Neuronal stem cell (in vitro differentiated cells): ENCODE measurements at regions not wholly inside any gene's neighbourhood (a gene's known extent, or its start where the extent isn't known, plus 50 kb on each side); places are given as distances from the start of the nearest gene placed in this dataset.

ENCODE experiments used
- DNase-seq: peaks from one replicate; pipeline ENCODE4 v3.0.0-alpha.2; 2013; ENCODE audit warnings: low spot score
- H2AFZ ChIP-seq: one replicate; pipeline ENCODE4 v1.6.1; 2013; ENCODE audit warnings: mild to moderate bottlenecking, low read length, inconsistent platforms
- H2AK5ac ChIP-seq: 2 replicates; pipeline ENCODE4 v1.6.1; 2013; ENCODE audit warnings: low read depth, mild to moderate bottlenecking, inconsistent platforms, low read length, moderate library complexity, mixed read lengths
- H2BK120ac ChIP-seq: 2 replicates; pipeline ENCODE4 v1.6.1; 2013; ENCODE audit warnings: low read depth, mild to moderate bottlenecking, inconsistent platforms, low read length, moderate library complexity, mixed read lengths
- H2BK12ac ChIP-seq: one replicate; pipeline ENCODE4 v1.6.1; 2013; ENCODE audit warnings: low read length, inconsistent platforms
- H2BK15ac ChIP-seq: 2 replicates; pipeline ENCODE4 v1.6.1; 2013; ENCODE audit warnings: mild to moderate bottlenecking, low read length, inconsistent platforms, mixed read lengths
- H2BK5ac ChIP-seq: one replicate; pipeline ENCODE4 v1.6.1; 2013; ENCODE audit warnings: inconsistent platforms, mild to moderate bottlenecking, low read length, moderate library complexity
- H3K14ac ChIP-seq: one replicate; pipeline ENCODE4 v1.6.1; 2013; ENCODE audit warnings: low read length, inconsistent platforms
- H3K18ac ChIP-seq: 2 replicates; pipeline ENCODE4 v1.6.1; 2013; ENCODE audit warnings: low read length, inconsistent platforms
- H3K23ac ChIP-seq: 2 replicates; pipeline ENCODE4 v1.6.1; 2013; ENCODE audit warnings: low read depth, mild to moderate bottlenecking, mixed read lengths, low read length, inconsistent platforms; ENCODE audit not compliant: poor library complexity
- H3K27ac ChIP-seq: replicated peaks from 3 replicates; pipeline ENCODE4 v1.5.1; 2013; ENCODE audit warnings: low read length, inconsistent platforms
- H3K27me3 ChIP-seq, 3 experiments: 2 replicates each; pipeline ENCODE4 v1.6.1; 2013; ENCODE audit warnings: low read length in 3 of 3, mild to moderate bottlenecking in 2 of 3, inconsistent platforms in 1 of 3, low read depth in 1 of 3, mixed read lengths in 1 of 3, moderate library complexity in 1 of 3; ENCODE audit not compliant: control insufficient read depth in 3 of 3, insufficient read depth in 3 of 3
- H3K36me3 ChIP-seq, 2 donors: replicated peaks in 1 of 2; 2 replicates each; pipeline ENCODE4 v1.6.1; 2013; ENCODE audit warnings: low read length in 2 of 2; ENCODE audit not compliant: control insufficient read depth in 2 of 2, insufficient read depth in 2 of 2
- H3K4ac ChIP-seq: 2 replicates; pipeline ENCODE4 v1.6.1; 2013; ENCODE audit warnings: inconsistent platforms, mild to moderate bottlenecking, low read length, moderate library complexity
- H3K4me1 ChIP-seq, 2 donors: 1 replicate in 1 of 2; 2 replicates in 1 of 2; pipeline ENCODE4 v1.6.1; 2013; ENCODE audit warnings: low read length in 2 of 2, low read depth in 1 of 2; ENCODE audit not compliant: control insufficient read depth in 2 of 2, insufficient read depth in 1 of 2
- H3K4me2 ChIP-seq: one replicate; pipeline ENCODE4 v1.6.1; 2013; ENCODE audit warnings: mild to moderate bottlenecking, low read length, inconsistent platforms; ENCODE audit not compliant: insufficient read depth, poor library complexity, severe bottlenecking
- H3K4me3 ChIP-seq, 2 donors: 2 replicates each; pipeline ENCODE4 v1.5.1; 2013; ENCODE audit warnings: low read length in 2 of 2, mild to moderate bottlenecking in 2 of 2, inconsistent platforms in 1 of 2, moderate library complexity in 1 of 2
- H3K79me1 ChIP-seq: one replicate; pipeline ENCODE4 v1.6.1; 2013; ENCODE audit warnings: low read depth, mild to moderate bottlenecking, inconsistent platforms, low read length, moderate library complexity
- H3K9ac ChIP-seq: one replicate; pipeline ENCODE4 v1.6.1; 2013; ENCODE audit warnings: mild to moderate bottlenecking, low read depth, low read length, inconsistent platforms; ENCODE audit not compliant: poor library complexity
- H3K9me3 ChIP-seq, 2 donors: replicated peaks in 1 of 2; 2 replicates each; pipeline versions ENCODE3 to v1.6.1; 2013; ENCODE audit warnings: low read length in 2 of 2, mild to moderate bottlenecking in 2 of 2, inconsistent platforms in 1 of 2, low read depth in 1 of 2, mixed read lengths in 1 of 2, moderate library complexity in 1 of 2; ENCODE audit not compliant: control insufficient read depth in 2 of 2, insufficient read depth in 1 of 2
- H4K8ac ChIP-seq: one replicate; pipeline ENCODE4 v1.6.1; 2013; ENCODE audit warnings: low read depth, mild to moderate bottlenecking, inconsistent platforms, low read length, moderate library complexity
- H4K91ac ChIP-seq: one replicate; pipeline ENCODE4 v1.6.1; 2013; ENCODE audit warnings: low read length, low read depth, mild to moderate bottlenecking, inconsistent platforms; ENCODE audit not compliant: poor library complexity
- WGBS, 2 donors: extraction: QIAGEN DNeasy Blood & Tissue Kit; methylation state at CpG; one replicate each; pipeline ENCODE4 v1.1.7; 2013; ENCODE audit warnings: missing lambda C conversion rate in 2 of 2, mixed read lengths in 1 of 2; ENCODE audit not compliant: insufficient read length in 2 of 2, insufficient replicate concordance in 1 of 2; ENCODE audit errors: extremely low coverage in 2 of 2; 5-methylcytosine and 5-hydroxymethylcytosine counted together

GRCh38 chr5:88487066-88487465 lies 218.4 kb upstream of the TMEM161B start:
- Histone ChIP-seq H4K8ac (no peak overlapping the region), H2BK15ac (no peak overlapping the region), H4K91ac (no peak overlapping the region), H3K18ac (no peak overlapping the region), H2BK5ac (no peak overlapping the region), H2BK12ac (no peak overlapping the region), H3K9ac (no peak overlapping the region), H3K27ac (peak overlapping the region; percentile 66), H2BK120ac (no peak overlapping the region), H2AK5ac (no peak overlapping the region), H3K4ac (no peak overlapping the region), H3K14ac (no peak overlapping the region), H3K23ac (no peak overlapping the region), H3K4me2 (no peak overlapping the region), H3K4me1 (peaks cover 17 to 39% of the 10 kb centered on the region in 2 donors), H3K27me3 (no peaks in the 10 kb centered on the region), H3K36me3 (no peaks in the 10 kb centered on the region), H3K79me1 (no peaks in the 10 kb centered on the region), H2AFZ (peak overlapping the region; percentile 14), H3K9me3 (no peaks in the 10 kb centered on the region), H3K4me3 (no peak overlapping the region)
- DNase-seq = no peak
- no CpG with 5 or more reads among the region's 4 CpGs for WGBS, 2 donors

DNA sequence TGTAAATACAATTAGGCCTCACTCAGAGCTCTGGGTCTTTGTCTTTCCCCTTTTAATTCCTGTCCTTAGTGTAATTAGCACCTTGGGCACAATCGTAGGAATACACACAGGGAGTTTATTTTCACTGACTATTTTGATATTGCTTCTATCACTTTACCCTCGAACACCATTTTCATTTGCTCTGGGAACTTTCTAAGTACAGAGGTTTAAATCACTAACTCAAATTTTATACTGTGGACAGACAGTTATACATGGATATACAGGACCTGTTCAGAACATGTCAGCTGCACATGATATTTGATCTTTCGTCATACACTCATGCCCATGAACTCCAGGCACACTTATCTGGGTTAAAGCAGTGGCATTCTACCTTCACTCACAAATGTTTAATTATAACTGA lies 217.8 kb upstream of the TMEM161B start:
- H3K27ac ChIP-seq = peak overlapping the region; percentile 16
- no peak overlapping the region for H2AK5ac ChIP-seq
- no peak overlapping the region for H3K23ac ChIP-seq
- H3K14ac ChIP-seq = no peak overlapping the region
- no peak overlapping the region for H2BK12ac ChIP-seq
- WGBS, 2 donors = no CpG with 5 or more reads among the region's 3 CpGs
- no peak overlapping the region for H4K91ac ChIP-seq
- peaks cover 15 to 40% of the 10 kb centered on the region in 2 donors for H3K4me1 ChIP-seq
- H3K4me3 ChIP-seq = no peak overlapping the region
- no peaks in the 10 kb centered on the region for H3K27me3 ChIP-seq
- no peak overlapping the region for H4K8ac ChIP-seq
- H3K9ac ChIP-seq = no peak overlapping the region
- no peaks in the 10 kb centered on the region for H3K36me3 ChIP-seq
- H3K18ac ChIP-seq = no peak overlapping the region
- no peak for DNase-seq
- no peaks in the 10 kb centered on the region for H3K79me1 ChIP-seq
- H2BK120ac ChIP-seq = no peak overlapping the region
- H2BK15ac ChIP-seq = no peak overlapping the region
- no peak overlapping the region for H3K4ac ChIP-seq
- no peak overlapping the region for H3K4me2 ChIP-seq
- H2AFZ ChIP-seq = peak overlapping the region; percentile 14
- H3K9me3 ChIP-seq = no peaks in the 10 kb centered on the region
- no peak overlapping the region for H2BK5ac ChIP-seq

DNA sequence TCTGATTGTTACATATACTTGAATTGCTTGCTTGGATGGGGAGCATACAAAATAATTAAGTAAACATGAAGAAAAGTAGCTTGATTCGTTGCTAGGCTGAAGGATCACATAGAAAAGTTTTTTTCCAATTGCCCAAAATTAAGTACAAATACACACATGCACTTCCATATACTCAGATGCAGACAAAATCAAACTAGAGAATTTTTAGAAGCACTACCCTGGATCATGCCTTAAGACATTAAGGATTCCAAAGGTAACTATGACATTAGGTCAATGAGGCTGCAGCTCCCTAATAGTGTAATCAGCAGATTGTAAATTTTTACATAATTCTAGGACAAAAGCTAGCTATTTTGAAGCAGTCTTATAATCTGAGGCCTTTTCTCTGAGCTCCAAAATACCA lies 216.9 kb upstream of the TMEM161B start:
- Histone ChIP-seq H2BK15ac (no peak overlapping the region), H3K9me3 (no peaks in the 10 kb centered on the region), H2AFZ (no peak overlapping the region), H3K18ac (no peak overlapping the region), H3K79me1 (no peaks in the 10 kb centered on the region), H2BK12ac (no peak overlapping the region), H3K27ac (no peak overlapping the region), H3K23ac (no peak overlapping the region), H3K4me2 (no peak overlapping the region), H3K4me3 (no peak overlapping the region), H2AK5ac (no peak overlapping the region), H4K91ac (no peak overlapping the region), H3K4me1 (peaks cover 15 to 44% of the 10 kb centered on the region in 2 donors), H3K9ac (no peak overlapping the region), H2BK120ac (no peak overlapping the region), H3K4ac (no peak overlapping the region), H4K8ac (no peak overlapping the region), H2BK5ac (no peak overlapping the region), H3K36me3 (no peaks in the 10 kb centered on the region), H3K14ac (no peak overlapping the region), H3K27me3 (no peaks in the 10 kb centered on the region)
- no peak for DNase-seq
- no CpG with 5 or more reads among the region's 1 CpG for WGBS, 2 donors

- H3K4ac ChIP-seq = no peak overlapping the region
- no peak overlapping the region for H3K18ac ChIP-seq
- no peak overlapping the region for H3K4me3 ChIP-seq
- no peak overlapping the region for H3K23ac ChIP-seq
- no peak overlapping the region for H2BK12ac ChIP-seq
- no peak overlapping the region for H4K8ac ChIP-seq
- no peak overlapping the region for H2AK5ac ChIP-seq
- no peaks in the 10 kb centered on the region for H3K79me1 ChIP-seq
- H3K4me2 ChIP-seq = no peak overlapping the region
- no peaks in the 10 kb centered on the region for H3K27me3 ChIP-seq
- no peak overlapping the region for H3K9ac ChIP-seq
- peak overlapping the region; percentile 54 for H2AFZ ChIP-seq
- no peaks in the 10 kb centered on the region for H3K36me3 ChIP-seq
- WGBS, 2 donors = no CpG with 5 or more reads among the region's 10 CpGs
- no peak overlapping the region for H4K91ac ChIP-seq
- no peaks in the 10 kb centered on the region for H3K9me3 ChIP-seq
- H2BK15ac ChIP-seq = no peak overlapping the region
- peaks cover 15 to 43% of the 10 kb centered on the region in 2 donors for H3K4me1 ChIP-seq
- no peak for DNase-seq
- H2BK120ac ChIP-seq = no peak overlapping the region
- no peak overlapping the region for H3K14ac ChIP-seq
- no peak overlapping the region for H2BK5ac ChIP-seq
- no peak overlapping the region for H3K27ac ChIP-seq
Measured at GRCh38 chr5:88483964-88484672, 215.5 kb upstream of the TMEM161B start.
